C1 segment of cervical spinal cord (tissue), 14 donors: ENCODE measurements at regions not wholly inside any gene's neighbourhood (a gene's known extent, or its start where the extent isn't known, plus 50 kb on each side); places are given as distances from the start of the nearest gene placed in this dataset.
A peak's percentile ranks its signal among the peaks of the same experiment; 100 is the strongest.
"Not testable (repeated sequence)": the region's sequence is repeated elsewhere in the genome, so short reads cannot be mapped to it uniquely, and the experiment has no call there.

Source experiments
- DNase-seq, 14 donors: peaks; one replicate each; lab custom pipeline; 2025; lab: John Stamatoyannopoulos, UW

DNA sequence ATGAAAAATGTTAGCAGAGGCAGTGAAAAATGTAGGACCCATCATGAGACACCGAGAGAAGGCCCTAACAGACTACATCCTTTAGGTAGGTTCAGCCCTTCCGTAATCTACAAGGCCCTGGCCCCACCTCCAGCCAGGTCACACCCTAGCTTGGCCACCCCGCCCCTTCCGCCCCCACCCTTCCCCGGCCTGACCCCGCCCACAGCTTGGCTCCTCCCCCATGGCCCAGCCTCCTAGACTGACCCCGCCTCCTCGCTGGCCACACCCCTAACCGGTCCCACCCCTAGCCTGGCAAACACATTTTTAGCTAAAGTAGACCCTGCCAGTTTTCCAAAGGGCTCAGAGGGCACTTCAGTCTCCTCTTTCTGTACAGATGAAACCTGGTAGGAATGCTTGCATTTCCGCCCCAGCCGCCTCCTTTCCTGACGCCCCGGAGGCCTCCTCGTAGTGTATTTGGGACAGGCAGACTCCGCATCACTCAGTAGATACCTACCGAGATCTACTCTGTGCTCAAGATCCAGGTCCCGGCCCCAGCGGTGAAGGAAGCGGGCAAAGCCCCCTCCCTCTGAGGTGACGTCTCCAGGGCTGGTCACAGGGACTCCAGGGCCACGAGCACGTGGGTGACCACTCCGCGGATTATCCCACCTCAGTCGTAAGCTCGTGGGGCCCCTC, 443.5 kb downstream of the PREX1 start:
- DNase-seq = no peak

DNA sequence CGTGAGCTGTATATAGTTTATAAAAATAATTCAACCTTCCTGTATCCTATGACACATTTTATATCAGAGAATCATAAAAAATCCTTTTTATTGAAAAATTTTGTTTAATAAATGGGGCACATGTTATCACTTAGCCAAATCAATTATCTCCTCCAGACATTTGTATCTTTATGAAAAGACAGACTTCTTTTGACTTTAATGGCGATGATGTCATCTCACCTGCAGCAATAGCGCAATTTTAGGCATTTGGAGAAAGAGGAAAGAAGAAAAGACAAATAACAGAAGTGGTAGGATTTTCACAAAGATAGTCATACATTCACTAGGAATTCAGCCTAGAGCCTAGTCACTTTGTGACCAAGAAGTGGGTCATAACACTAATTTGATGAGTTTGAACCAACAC, 444.5 kb downstream of the PREX1 start:
- no peak for DNase-seq

DNA sequence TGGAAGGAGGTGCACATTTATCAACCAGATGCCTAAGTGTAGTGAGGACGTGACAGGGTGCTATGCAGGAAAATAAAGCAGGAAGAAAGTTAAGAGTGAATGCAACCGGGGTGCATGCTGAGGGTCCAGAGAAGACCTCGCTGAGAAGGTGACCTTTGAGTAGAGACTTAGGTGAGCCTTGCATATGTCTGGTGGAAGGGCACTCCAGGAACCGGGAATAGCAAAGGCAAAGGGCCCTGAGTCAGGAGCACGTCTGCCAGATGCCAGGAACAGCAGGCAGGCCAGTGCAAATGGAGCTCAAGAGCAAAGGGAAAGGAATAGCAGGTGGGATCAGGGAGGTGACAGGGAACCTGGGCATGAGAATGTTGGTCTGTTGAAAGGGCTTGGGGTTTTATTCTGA, 445.5 kb downstream of the PREX1 start:
- DNase-seq = no peak

DNA sequence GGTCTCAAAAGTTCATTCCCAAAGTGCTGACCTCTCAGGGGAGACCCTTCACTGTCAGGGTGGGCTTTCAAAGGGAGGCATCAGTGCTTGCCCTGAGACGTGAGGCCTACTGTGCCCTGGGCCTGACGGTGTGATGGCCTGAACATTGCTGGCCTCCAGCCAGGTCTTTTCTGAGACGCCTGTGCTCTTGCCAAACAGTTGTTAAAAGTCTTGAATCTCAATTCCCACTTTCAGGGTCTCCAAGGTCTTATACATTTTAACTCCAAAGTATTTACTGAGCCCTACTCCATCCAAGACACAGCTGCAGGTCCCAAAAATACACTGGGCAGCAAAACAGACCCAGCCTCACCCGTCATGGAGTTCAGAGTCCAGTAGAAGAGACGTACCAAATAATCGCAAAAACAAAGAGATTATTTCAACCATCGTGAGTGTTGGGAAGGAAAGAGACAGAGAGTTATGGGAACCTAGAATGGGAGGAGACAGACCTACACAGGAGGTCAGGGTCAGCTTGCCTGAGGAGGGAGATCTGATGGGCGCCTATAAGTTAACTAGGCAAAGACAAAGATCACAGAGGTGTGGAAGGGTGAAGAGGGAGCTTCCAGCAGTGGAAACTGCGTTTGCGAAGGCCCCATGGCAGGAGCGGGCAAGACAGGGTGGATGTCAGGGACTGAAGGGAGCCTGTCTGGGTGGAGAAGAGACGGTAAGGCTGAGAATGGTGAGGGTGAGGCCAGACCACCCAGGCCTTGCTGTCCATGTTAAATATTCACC, 446.3 kb downstream of the PREX1 start:
- no peak for DNase-seq

DNA sequence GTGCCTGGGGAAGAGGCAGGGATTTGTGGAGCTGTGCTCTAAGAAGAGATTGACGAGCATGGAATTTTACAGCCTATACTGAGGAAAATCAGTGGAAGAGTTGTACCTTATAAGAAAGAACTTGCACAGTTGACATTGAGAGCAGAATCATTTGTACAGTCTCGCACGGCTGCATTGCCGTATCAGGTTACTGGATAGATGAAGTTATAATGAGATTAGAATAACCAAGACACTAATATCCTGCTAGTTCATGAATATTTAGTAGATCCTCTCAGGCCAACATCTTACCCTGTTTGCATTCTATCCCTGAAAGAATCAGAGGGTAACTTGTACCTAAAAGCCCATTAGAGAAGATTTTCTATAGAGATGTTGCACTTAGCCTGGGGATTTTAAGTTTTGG, 447.1 kb downstream of the PREX1 start:
- DNase-seq = no peak

DNA sequence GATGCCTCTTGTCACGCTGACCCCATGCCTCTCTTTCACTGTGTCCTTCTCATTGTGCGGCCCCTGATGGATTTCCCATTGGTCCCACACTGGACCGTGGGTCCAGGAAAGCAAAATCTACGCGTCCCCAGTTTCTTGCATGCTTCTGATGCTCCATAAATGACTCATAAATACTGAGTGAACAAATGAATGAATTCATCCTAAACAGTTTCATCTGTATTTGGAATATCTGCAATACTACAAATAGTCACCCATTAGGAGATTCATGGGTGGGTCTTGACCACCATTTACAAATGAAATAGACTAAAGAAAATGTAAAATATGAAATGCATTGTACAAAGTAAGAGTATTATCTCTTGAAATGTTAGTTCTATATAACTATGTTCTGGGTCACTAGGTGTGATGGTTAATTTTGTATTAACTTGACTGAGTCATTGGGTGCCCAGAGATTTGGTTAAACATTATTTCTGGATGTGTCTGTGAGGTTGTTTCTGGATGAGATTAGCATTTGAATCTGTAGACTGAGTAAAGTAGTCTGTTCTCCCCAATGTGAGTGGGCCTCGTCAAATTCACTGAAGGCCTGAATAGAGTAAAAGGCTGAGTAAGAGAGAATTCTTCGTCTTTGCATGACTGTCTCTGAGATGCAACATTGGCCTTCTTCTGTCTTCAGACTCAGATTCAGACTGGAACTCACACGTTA, 448.7 kb downstream of the PREX1 start:
- no peak for DNase-seq

DNA sequence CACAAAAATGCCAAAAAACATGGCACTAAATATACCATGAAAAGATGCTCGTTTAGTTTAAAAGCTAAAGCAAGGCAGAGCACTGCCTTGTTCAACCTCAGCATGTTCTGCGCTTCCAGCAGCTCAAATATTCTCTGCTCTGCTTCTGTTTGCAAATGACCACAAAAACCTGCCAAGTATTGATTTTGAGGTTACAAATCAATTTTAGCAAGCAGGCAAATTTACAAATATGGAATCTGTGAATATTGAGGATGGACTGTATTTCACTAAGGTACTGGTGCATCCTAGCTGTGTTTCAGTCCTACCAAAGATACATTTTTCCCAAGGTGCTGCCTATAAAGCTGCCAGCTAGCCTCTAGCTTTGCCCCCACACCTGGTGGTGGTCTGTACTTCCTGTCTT, 449.9 kb downstream of the PREX1 start:
- DNase-seq = no peak

DNA sequence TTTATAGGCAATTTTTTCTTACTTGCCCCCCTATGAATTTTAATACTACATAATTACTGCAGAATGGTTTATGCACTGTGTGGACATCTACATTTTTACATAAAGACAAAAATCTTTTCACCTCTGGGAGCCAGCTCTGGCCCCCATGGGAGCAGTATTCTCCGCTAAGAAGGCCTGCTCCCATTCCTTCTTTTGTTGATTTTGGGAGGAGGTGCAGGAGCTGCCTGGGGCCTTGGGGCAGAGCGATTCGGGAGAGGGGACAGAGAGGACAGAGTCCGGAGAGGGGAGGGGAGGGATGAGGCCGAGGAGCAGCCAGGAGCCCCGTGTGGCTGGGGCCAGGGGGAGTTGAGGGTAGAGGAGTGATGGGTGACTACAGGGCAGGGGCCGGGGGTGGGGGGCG, 452.0 kb downstream of the PREX1 start:
- no peak for DNase-seq

DNA sequence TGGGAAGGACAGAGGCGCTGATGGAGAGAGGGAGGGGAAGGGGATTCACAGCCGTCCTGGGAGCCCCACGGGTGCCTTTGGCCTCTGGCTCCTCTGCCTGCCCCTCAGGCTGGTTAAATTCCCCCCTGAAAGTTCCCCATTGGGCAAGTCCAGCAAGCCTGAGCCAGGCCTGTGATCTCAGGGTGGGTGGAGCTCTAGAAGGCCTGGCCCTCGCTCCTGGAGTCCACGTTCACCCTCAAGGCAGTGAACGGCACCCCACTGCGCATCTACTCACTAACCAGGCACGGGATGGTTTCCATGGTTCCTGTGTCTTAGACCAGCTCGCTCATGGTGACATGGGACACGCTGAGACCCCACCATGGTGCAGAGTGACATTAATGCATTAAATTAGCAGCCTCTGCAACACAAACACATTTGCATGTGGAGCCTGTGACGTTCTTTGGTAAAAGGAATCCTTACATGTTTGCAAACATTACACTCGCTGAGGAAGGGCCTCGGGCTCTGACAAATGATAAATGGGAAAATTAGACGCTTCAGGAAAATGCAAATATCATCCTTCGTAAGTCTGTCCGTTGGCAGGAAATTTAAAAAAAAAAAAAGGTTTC, 452.7 kb downstream of the PREX1 start:
- DNase-seq = no peak

DNA sequence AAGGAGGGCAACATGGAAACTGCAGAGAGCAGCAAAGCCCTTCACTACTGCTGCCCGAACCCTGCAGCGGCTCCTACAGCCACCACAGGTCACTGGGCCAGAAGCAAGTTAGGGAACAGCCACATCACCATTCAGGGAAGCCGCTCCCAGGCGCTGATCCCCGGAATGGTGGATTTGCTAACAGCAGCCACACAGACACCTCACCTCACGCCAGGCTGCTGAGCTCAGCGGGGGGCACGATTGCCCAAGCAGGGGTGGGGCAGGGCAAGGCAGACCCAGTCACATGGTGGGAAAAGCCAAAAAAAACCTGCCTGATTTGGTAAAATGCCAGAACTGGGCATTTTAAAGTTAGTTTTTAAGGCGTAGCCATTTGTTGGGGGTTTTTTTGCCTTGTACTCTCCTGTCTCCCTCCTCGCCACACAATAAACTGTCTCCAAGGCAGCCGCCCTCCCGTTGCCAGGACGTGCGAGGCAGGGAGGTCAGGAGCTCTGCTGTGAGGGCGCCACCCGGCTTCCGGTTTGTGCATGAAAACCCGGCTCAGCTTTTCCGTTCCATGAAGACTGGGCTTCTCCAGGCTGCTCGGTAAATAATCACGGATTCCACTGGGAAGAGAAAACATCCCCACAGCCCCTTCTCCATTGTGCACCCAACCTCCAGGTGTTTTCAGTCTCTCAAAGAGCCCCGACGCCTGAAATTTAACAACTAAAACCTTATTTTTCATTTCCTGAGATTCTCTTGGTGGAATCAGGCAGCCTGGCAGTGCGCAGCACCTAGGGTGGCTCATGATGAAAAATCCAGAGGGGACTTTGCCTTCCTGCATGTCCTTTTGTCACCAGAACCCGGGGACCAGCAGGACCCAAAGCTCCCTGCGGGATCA, 453.5 kb downstream of the PREX1 start:
- DNase-seq = peak in 3 of 14 donors; percentile 12 to 28 (median 19)

DNA sequence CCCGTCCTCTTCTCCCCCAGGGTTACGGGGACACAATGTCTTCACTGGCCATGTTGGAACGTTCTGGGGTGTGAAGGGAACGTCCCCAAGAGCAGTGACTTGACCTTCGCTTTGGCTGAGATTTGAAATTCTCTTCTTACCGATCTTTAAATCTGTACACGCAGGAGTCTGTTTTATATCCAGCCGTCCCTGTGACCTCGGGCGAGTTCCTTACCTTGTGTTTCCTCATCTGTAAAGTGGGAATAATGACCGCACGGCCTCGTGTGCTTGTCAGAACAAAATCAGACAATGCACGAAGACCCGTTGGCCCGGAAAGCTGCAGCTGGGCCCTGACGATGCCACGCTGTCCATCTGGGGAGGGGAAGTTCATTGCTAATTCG, 454.3 kb downstream of the PREX1 start:
- no peak for DNase-seq

DNA sequence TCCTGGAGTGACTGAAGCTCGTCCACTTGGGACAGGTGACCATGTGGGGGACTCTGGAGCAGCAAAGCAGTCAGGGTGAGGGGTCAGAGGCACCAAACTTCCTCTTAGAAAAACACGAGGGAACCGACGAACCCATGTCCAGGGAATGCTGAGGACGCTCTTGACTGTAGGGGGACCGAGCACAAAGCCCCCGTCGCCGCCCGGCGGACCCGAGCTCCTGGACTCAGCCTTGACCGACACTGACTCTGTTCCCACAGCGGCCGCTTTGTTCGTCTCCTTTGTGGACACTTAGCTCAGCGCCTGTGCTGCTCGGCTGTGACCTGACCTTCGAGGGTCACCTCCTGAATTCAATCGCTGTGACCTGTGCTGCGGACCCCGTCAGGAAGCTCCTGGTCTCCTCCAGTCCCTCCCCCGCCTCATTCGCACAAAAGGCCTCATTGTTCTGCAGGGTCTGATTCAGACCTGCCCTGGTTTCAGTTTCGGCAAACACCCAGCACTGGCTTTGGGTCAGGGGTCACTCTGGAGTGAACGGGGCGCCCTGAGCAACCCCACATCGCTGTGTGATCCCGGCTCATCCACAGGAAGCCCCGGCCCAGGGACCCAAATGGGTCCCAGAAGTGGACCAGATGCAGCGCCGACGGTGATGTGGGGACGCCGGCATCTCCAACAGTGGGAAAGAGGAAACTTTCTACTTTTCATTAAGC, 454.8 kb downstream of the PREX1 start:
- peak in 1 of 14 donors; percentile 12 for DNase-seq

DNA sequence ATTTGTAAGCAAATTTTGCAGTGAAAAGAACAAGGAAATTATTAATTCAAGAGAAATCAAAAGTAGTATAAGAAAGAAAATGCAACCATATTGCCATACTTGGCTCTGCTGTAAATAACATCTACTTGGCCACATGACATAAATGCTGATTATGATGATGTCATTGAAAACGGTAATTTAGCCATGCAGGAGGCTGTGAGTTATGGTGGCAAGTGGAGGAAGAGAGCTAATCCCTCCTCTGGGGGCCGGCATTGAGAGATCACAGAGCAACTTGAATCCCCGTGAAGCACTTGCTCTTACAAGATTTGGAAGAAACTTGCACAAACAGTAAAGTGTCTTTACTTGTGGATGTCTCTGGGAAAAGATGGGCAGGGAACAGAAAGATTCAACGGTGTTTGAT, 456.6 kb downstream of the PREX1 start:
- DNase-seq = no peak

DNA sequence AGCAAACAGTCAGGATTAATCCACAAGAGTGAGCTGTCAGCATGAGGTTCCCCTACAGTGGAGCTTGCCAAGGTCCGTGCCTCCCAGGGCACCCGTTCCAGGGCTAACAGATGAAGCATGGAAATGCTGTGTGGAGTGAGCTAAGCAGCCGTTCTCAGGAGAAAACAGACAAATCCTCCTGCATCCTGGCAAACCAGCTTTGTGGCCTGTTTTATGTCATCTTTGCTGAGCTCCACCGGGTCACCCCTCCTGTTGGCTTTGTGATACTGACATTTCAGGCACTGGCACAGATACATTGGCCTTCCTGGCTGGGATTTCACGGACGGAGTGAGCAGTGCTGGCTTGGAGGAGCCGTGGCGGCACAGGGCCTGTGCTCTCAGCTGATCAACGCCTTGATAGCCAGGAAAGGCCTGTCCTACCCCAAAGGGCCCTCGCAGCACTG, 459.2 kb downstream of the PREX1 start:
- DNase-seq = peak in 8 of 14 donors; percentile 7 to 96 (median 23)

DNA sequence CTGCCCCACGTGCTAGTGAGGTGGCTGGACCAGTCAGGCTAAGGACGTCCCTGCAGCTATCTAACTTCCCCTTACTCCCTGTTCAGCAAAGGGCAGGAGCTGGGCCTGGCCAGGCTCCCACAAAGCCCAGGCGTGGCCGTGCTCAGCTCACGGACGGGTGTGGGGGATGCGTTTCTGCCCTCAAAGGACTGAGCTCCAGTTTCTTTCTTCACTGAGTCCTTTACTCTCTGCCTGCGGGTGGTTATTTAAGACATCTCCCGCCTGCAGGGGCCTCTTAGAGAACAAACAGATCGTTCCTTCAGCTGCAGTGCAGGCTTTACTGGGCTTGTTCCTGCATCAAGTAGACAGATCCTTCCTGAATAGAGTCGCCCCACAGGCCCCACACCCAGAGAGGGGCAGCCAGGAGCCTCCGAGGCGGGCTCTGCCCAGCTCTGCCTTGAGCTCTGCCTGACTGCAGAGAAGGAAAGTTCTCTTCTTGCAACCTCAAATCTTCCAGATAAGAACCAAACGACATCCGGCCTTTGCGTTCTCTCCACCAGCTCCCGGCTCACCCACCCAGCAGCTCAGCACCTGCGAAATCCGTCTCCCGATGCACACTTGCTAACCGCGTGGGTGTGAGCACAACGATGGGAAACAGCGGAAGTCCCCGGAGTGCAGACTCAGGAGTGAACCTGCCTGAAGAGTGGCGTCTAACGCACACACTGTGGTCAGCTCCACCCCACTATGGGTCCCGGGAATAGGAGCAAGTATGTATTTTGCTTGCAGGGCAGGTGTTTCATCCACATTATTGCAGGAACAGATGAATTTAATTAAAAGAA, 460.0 kb downstream of the PREX1 start:
- DNase-seq = not testable (repeated sequence)

DNA sequence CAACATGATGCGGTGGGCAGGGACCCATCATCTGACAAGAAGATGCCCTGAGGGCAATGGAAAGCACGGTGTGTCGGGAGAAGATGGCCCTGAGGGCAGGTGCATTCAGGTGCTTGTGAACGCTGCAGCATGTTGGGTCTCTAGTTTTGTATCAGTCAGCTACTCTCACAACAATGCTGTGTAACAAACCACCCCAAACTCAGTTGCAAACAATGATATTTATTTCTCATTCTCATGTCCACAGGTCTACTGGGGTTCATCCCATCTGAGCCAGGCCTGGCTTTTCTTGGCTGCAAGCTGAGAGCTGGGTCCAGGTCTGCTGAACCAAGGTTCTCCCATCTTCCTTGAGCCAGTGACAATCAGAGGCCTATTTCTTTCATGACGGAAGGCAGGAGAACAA, 461.6 kb downstream of the PREX1 start:
- no peak for DNase-seq

DNA sequence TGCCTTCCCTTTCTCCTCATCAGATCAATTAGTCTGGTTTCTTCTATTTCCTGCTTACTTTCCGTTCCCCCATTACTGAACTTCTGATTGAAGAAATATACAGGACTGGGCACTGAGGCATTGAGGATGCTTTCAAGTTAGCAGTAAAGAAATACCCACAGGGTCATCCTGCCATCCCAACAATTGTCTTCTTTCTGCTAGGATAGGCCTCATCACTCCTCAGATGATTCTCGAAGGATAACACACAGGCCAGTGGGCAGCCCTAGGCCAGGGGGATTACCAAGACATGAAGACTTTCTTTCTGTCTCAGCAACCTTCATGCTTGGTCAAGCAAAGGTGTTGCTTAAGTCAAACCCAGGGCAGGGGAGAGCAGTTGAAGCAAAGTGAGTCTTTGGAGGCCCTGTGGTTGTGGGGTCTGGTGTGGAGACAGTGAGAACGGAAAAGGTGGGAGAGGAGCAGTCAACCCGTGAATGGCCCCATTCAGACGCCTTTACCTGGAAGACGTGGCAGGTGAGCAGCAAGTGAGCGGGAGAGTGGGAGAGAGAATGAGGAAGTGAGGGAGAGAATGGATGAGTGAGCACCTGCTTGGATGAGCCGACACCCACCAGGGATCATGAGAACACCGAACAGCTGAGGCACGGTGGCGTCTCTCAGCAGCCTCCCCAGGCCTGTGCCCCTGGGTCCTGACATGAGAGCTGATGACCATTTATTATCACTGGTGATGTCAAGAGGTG, 462.9 kb downstream of the PREX1 start:
- DNase-seq = no peak

DNA sequence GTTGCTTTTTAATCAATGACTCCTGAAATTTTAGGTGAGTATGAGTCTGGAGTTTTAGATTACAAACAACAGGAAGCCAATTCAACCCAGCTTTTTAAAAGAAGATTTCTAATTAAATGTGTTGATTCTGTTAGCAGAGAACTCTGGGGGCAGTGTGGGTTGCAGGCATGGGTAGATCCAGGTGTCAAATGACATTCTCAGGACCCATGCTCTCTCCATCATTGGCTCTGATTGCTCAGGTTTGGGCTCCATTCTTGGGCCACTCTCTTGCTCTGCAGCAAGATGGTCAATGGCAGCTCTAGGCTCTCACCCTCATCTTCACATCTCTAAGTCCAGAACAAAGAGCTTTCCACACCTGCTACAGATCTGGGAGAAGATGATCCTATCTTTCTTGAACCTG, 463.7 kb downstream of the PREX1 start:
- no peak for DNase-seq

DNA sequence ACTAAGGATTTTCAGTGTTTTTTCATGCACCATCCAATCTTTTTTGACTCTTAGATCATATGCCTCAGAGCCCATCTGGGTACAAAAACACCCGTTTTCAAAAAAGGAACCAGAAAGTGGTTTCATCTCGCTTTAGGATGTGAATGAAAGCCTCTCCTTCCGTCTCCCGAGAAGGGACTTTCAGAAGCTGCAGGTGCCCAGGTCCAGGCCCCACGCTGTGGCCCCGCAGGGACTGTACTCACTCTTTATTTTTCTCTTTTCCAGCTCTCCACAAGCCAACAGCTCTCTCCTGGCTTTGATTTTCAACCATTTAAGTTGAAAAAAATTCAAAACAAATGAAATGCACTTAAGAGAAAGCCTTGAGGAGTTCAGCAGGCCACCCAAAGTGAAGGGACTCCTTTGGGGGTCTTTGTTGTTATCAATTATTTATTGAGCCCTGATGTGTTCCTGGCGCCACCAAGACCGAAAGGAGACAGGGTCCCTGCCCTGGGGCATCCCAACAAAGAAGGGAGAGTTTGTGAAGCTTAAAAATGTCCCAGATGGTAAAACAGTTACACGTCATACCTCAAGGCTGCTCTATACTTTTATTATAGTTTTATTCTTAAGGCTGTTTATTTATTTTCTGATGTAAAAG, 467.3 kb downstream of the PREX1 start:
- no peak for DNase-seq
